GM18861 (cell line): ENCODE measurements at regions not wholly inside any gene's neighbourhood (a gene's known extent, or its start where the extent isn't known, plus 50 kb on each side); places are given as distances from the start of the nearest gene placed in this dataset.
"Not testable (repeated sequence)": the region's sequence is repeated elsewhere in the genome, so short reads cannot be mapped to it uniquely, and the experiment has no call there.

Experiments
- ATAC-seq: cut with Tn5 transposase; IDR thresholded peaks from one replicate; pipeline ENCODE4 v1.9.1; 2021; ENCODE audit not compliant: unreplicated experiment

- ATAC-seq: not testable (repeated sequence)
Measured at GRCh38 chr2:87654136-87654814, 93.6 kb upstream of the PLGLB2 start.

- not testable (repeated sequence) for ATAC-seq
Measured at GRCh38 chr2:87657915-87658314, 90.0 kb upstream of the PLGLB2 start.

GRCh38 chr2:87658357-87658756, 89.5 kb upstream of the PLGLB2 start:
- ATAC-seq: not testable (repeated sequence)

GRCh38 chr2:87658976-87659375, 88.9 kb upstream of the PLGLB2 start:
- not testable (repeated sequence) for ATAC-seq

- not testable (repeated sequence) for ATAC-seq
Measured at GRCh38 chr2:87660164-87660563, 87.7 kb upstream of the PLGLB2 start.

GRCh38 chr2:87662316-87663290, 85.3 kb upstream of the PLGLB2 start:
- not testable (repeated sequence) for ATAC-seq

- not testable (repeated sequence) for ATAC-seq
Measured at GRCh38 chr2:87663347-87663746, 84.5 kb upstream of the PLGLB2 start.

GRCh38 chr2:87667027-87667426, 80.9 kb upstream of the PLGLB2 start:
- ATAC-seq: not testable (repeated sequence)

- ATAC-seq: not testable (repeated sequence)
Measured at GRCh38 chr2:87668361-87668760, 79.5 kb upstream of the PLGLB2 start.

GRCh38 chr2:87669633-87670231, 78.2 kb upstream of the PLGLB2 start:
- not testable (repeated sequence) for ATAC-seq

- not testable (repeated sequence) for ATAC-seq
Measured at GRCh38 chr2:87672404-87672803, 75.5 kb upstream of the PLGLB2 start.

GRCh38 chr2:87674729-87675128, 73.2 kb upstream of the PLGLB2 start:
- not testable (repeated sequence) for ATAC-seq

- not testable (repeated sequence) for ATAC-seq
Measured at GRCh38 chr2:87675487-87675886, 72.4 kb upstream of the PLGLB2 start.

GRCh38 chr2:87677421-87677923, 70.4 kb upstream of the PLGLB2 start:
- ATAC-seq: not testable (repeated sequence)

- not testable (repeated sequence) for ATAC-seq
Measured at GRCh38 chr2:87678742-87679173, 69.1 kb upstream of the PLGLB2 start.

GRCh38 chr2:87679950-87680349, 67.9 kb upstream of the PLGLB2 start:
- ATAC-seq: not testable (repeated sequence)

- ATAC-seq: not testable (repeated sequence)
Measured at GRCh38 chr2:87680691-87681090, 67.2 kb upstream of the PLGLB2 start.

GRCh38 chr2:87683451-87683850, 64.4 kb upstream of the PLGLB2 start:
- ATAC-seq: not testable (repeated sequence)

GRCh38 chr2:87683961-87684360, 63.9 kb upstream of the PLGLB2 start:
- not testable (repeated sequence) for ATAC-seq

GRCh38 chr2:87685558-87685957, 62.3 kb upstream of the PLGLB2 start:
- ATAC-seq: not testable (repeated sequence)
